IMR-90 (cell line): ENCODE measurements at regions not wholly inside any gene's neighbourhood (a gene's known extent, or its start where the extent isn't known, plus 50 kb on each side); places are given as distances from the start of the nearest gene placed in this dataset.

Experiments used
- ATAC-seq: fragments of 200-7000 bp; cut with Tn5 transposase; 2 replicates; pipeline ENCODE4 v1.9.1; 2020; ENCODE audit warnings: low read depth, mild to moderate bottlenecking, moderate library complexity
- BruUV-seq: library from RNA; stranded (reverse); fragments of 400-500 nt; replicated peaks from 2 replicates; lab custom pipeline; 2021; lab: Mats Ljungman, UMichigan
- CTCF ChIA-PET: fragments of 300-600 bp; formaldehyde crosslinking; extraction: SDS; loops from one replicate; lab custom pipeline; 2021; ENCODE audit warnings: antibody characterized with exemption; lab: Yijun Ruan, JAX
- POLR2A ChIA-PET: fragments of 300-600 bp; sonication (Branson Sonifier 250); formaldehyde crosslinking; loops from one replicate; lab custom pipeline; 2022; ENCODE audit warnings: antibody characterized with exemption; ENCODE audit not compliant: unreplicated experiment; lab: Charles Lee
- DNase-seq: peaks from one replicate; pipeline ENCODE4 v3.0.0; 2013
- H2AFZ ChIP-seq: replicated peaks from 2 replicates; pipeline ENCODE3; 2013; ENCODE audit warnings: low read length, mild to moderate bottlenecking; ENCODE audit not compliant: poor library complexity
- H2AK5ac ChIP-seq: 2 replicates; pipeline ENCODE4 v1.6.1; 2013; ENCODE audit warnings: low read depth, low read length, inconsistent platforms
- H2AK9ac ChIP-seq: replicated peaks from 2 replicates; pipeline ENCODE3; 2013; ENCODE audit warnings: mild to moderate bottlenecking, low read depth, low read length, moderate library complexity; ENCODE audit not compliant: poor library complexity
- H2BK120ac ChIP-seq: 2 replicates; pipeline ENCODE4 v1.6.1; 2013; ENCODE audit warnings: low read depth, low read length, inconsistent platforms
- H2BK15ac ChIP-seq: 3 replicates; pipeline ENCODE4 v1.6.1; 2013; ENCODE audit warnings: low read depth, low read length, inconsistent platforms
- H2BK20ac ChIP-seq: 2 replicates; pipeline ENCODE4 v1.6.1; 2013; ENCODE audit warnings: low read depth, mild to moderate bottlenecking, inconsistent platforms, low read length, moderate library complexity
- H2BK5ac ChIP-seq: 2 replicates; pipeline ENCODE4 v1.6.1; 2013; ENCODE audit warnings: mild to moderate bottlenecking, low read depth, low read length, inconsistent platforms; ENCODE audit not compliant: poor library complexity, severe bottlenecking
- H3K14ac ChIP-seq: replicated peaks from 2 replicates; pipeline ENCODE4 v1.6.1; 2013; ENCODE audit warnings: low read depth, low read length, inconsistent platforms
- H3K18ac ChIP-seq: 2 replicates; pipeline ENCODE4 v1.6.1; 2013; ENCODE audit warnings: low read depth, low read length, control low read depth
- H3K23ac ChIP-seq: 2 replicates; pipeline ENCODE4 v1.6.1; 2013; ENCODE audit warnings: low read depth, low read length, inconsistent platforms
- H3K27ac ChIP-seq: 2 replicates; pipeline ENCODE4 v1.5.1; 2013; ENCODE audit warnings: mild to moderate bottlenecking, control low read depth, low read length; ENCODE audit not compliant: insufficient read depth
- H3K27me3 ChIP-seq: 2 replicates; pipeline ENCODE4 v1.6.1; 2013; ENCODE audit warnings: low read length; ENCODE audit not compliant: control insufficient read depth, insufficient read depth
- H3K36me3 ChIP-seq: 2 replicates; pipeline ENCODE4 v1.6.1; 2013; ENCODE audit warnings: low read length, mixed read lengths; ENCODE audit not compliant: control insufficient read depth, insufficient read depth
- H3K4ac ChIP-seq: 2 replicates; pipeline ENCODE4 v1.6.1; 2013; ENCODE audit warnings: low read depth, low read length, inconsistent platforms
- H3K4me1 ChIP-seq: 2 replicates; pipeline ENCODE4 v1.6.1; 2013; ENCODE audit warnings: low read length, mixed read lengths; ENCODE audit not compliant: control insufficient read depth, insufficient read depth
- H3K4me2 ChIP-seq: 2 replicates; pipeline ENCODE4 v1.6.1; 2013; ENCODE audit warnings: low read depth, mild to moderate bottlenecking, control low read depth, low read length, moderate library complexity
- H3K4me3 ChIP-seq: 2 replicates; pipeline ENCODE4 v1.5.1; 2013; ENCODE audit warnings: low read depth, mild to moderate bottlenecking, control low read depth, low read length, moderate library complexity; ENCODE audit not compliant: insufficient read depth
- H3K56ac ChIP-seq: 2 replicates; pipeline ENCODE4 v1.6.1; 2013; ENCODE audit warnings: low read length, inconsistent platforms; ENCODE audit not compliant: insufficient read depth; ENCODE audit errors: extremely low read depth
- H3K79me1 ChIP-seq, 2 experiments: 2 replicates each; pipeline ENCODE4 v1.6.1; 2013; ENCODE audit warnings: low read length in 2 of 2, inconsistent platforms in 1 of 2, low read depth in 1 of 2
- H3K9ac ChIP-seq: 2 replicates; pipeline ENCODE4 v1.6.1; 2013; ENCODE audit warnings: low read depth, low read length, control low read depth
- H3K9me1 ChIP-seq: 2 replicates; pipeline ENCODE4 v1.6.1; 2013; ENCODE audit warnings: low read length, inconsistent platforms; ENCODE audit not compliant: insufficient read depth
- H3K9me3 ChIP-seq: 2 replicates; pipeline ENCODE4 v1.6.1; 2013; ENCODE audit warnings: low read length; ENCODE audit not compliant: control insufficient read depth, insufficient read depth
- H4K20me1 ChIP-seq: 2 replicates; pipeline ENCODE4 v1.6.1; 2013; ENCODE audit warnings: low read length, inconsistent platforms; ENCODE audit not compliant: insufficient read depth
- H4K5ac ChIP-seq: 2 replicates; pipeline ENCODE4 v1.6.1; 2013; ENCODE audit warnings: mild to moderate bottlenecking, low read depth, low read length, control low read depth
- H4K8ac ChIP-seq, 2 experiments: 2 replicates each; pipeline ENCODE4 v1.6.1; 2013; ENCODE audit warnings: low read depth in 2 of 2, low read length in 2 of 2, control low read depth in 1 of 2, inconsistent platforms in 1 of 2
- H4K91ac ChIP-seq: 2 replicates; pipeline ENCODE4 v1.6.1; 2013; ENCODE audit warnings: low read depth, low read length, inconsistent platforms; ENCODE audit not compliant: insufficient read depth
- CEBPB ChIP-seq: IDR thresholded peaks from 2 replicates; pipeline ENCODE4 v1.6.1; 2012; ENCODE audit warnings: low read depth, low read length, improper control_type of control experiment
- MXI1 ChIP-seq: IDR thresholded peaks from 2 replicates; pipeline ENCODE4 v1.6.1; 2012; ENCODE audit warnings: low read depth, mild to moderate bottlenecking, low read length, moderate library complexity, borderline replicate concordance
- POLR2A ChIP-seq: IDR thresholded peaks from 2 replicates; pipeline ENCODE4 v1.6.1; 2012; ENCODE audit warnings: mild to moderate bottlenecking, low read depth, low read length
- RCOR1 ChIP-seq: IDR thresholded peaks from 2 replicates; pipeline ENCODE4 v1.6.1; 2012; ENCODE audit warnings: mild to moderate bottlenecking, low read length, improper control_type of control experiment; ENCODE audit not compliant: insufficient replicate concordance
- WGBS, 2 experiments: methylation state at CpG; one replicate each; pipeline versions ENCODE4 v1.1.5 to v1.1.7; 2013; ENCODE audit warnings: missing lambda C conversion rate in 2 of 2; ENCODE audit not compliant: insufficient read length in 1 of 2; ENCODE audit errors: extremely low coverage in 2 of 2; 5-methylcytosine and 5-hydroxymethylcytosine counted together
- dilution Hi-C: fragments of 300-500 bp; cut with HindIII; formaldehyde crosslinking; loops from one replicate; pipeline ENCODE4 v1.14.3; 2018; ENCODE audit warnings: low sequenced_read_pairs; ENCODE audit not compliant: unreplicated experiment
- in situ Hi-C: fragments of 300-500 bp; cut with MboI; formaldehyde crosslinking; loops from 3 replicates; pipeline ENCODE4 v1.14.3; 2019; ENCODE audit warnings: low sequenced_read_pairs, inconsistent platforms, mixed read lengths
- intact Hi-C: fragments of 100-400 bp; cut with micrococcal nuclease; formaldehyde crosslinking; loops from 2 replicates; pipeline ENCODE4 v1.10.0; 2022
- TF ChIP-seq, protein P1 (sequence below): fragments of 150-350 bp; IDR thresholded peaks from 2 replicates; pipeline ENCODE4 v1.6.1; 2016; ENCODE audit warnings: low read depth, mild to moderate bottlenecking, low read length, moderate library complexity, borderline replicate concordance

DNA sequence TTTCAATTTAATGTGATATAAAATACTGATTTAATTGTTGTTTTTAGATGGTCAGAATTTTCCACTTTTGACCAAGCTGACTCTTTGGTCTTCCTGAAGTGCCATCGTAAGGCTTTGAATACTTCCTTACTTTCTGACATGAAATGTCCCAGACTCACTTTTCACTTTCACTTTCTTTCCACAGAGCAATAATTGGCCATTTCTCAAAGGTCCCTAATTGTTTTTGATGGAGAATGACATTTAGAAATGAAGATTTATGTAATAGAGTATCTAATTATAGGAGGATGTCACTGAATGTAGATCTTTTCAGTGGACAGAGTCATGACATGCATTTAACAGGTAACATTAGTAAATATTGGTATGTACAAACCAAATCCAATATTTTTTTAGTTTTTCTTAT lies 1141.6 kb downstream of the KCNT2 start:
- Histone ChIP-seq H2BK20ac (no peak overlapping the region), H3K79me1 (no peaks in the 10 kb centered on the region), H3K9me1 (no peaks in the 10 kb centered on the region), H3K27ac (no peak overlapping the region), H2BK5ac (no peak overlapping the region), H3K4me1 (no peaks in the 10 kb centered on the region), H2BK15ac (no peak overlapping the region), H4K91ac (no peak overlapping the region), H3K23ac (no peak overlapping the region), H3K56ac (no peak overlapping the region), H3K4ac (no peak overlapping the region), H3K27me3 (no peaks in the 10 kb centered on the region), H3K9ac (no peak overlapping the region), H3K4me3 (no peak overlapping the region), H3K14ac (no peak overlapping the region), H3K18ac (no peak overlapping the region), H2BK120ac (no peak overlapping the region), H3K9me3 (peaks cover 2% of the 10 kb centered on the region; the same call in 1 of the 2 replicates), H3K36me3 (no peaks in the 10 kb centered on the region), H4K8ac (no peak overlapping the region), H3K4me2 (no peak overlapping the region), H2AFZ (no peak overlapping the region), H4K5ac (no peak overlapping the region), H4K20me1 (no peaks in the 10 kb centered on the region), H2AK9ac (no peak overlapping the region), H2AK5ac (no peak overlapping the region)
- WGBS, 2 experiments, result no CpG with 5 or more reads among the region's 1 CpG
- ATAC-seq (no peak), DNase-seq (no peak)
- in situ Hi-C loops (no loop called here), dilution Hi-C loops (no loop called here), intact Hi-C loops (no loop called here)
- BruUV-seq, result no TSS peak
- ChIA-PET POLR2A (no interaction called here), CTCF (no interaction called here)
- TF ChIP-seq, protein P1, sequence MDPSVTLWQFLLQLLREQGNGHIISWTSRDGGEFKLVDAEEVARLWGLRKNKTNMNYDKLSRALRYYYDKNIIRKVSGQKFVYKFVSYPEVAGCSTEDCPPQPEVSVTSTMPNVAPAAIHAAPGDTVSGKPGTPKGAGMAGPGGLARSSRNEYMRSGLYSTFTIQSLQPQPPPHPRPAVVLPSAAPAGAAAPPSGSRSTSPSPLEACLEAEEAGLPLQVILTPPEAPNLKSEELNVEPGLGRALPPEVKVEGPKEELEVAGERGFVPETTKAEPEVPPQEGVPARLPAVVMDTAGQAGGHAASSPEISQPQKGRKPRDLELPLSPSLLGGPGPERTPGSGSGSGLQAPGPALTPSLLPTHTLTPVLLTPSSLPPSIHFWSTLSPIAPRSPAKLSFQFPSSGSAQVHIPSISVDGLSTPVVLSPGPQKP, result no peak
- no peak for TF ChIP-seq MXI1
- TF ChIP-seq CEBPB, result no peak
- TF ChIP-seq RCOR1, result no peak
- TF ChIP-seq POLR2A, result no peak
